SH-SY5Y (cell line): ENCODE measurements at regions not wholly inside any gene's neighbourhood (a gene's known extent, or its start where the extent isn't known, plus 50 kb on each side); places are given as distances from the start of the nearest gene placed in this dataset.

Experiments used
- GATA2 ChIP-seq: IDR thresholded peaks from 2 replicates; pipeline ENCODE4 v1.6.1; 2011; ENCODE audit warnings: mild to moderate bottlenecking, low read depth, low read length
- GATA3 ChIP-seq: IDR thresholded peaks from 2 replicates; pipeline ENCODE4 v1.6.1; 2011; ENCODE audit warnings: low read depth, mild to moderate bottlenecking, low read length, moderate library complexity

GRCh38 chr2:41871080-41871479 is 176.7 kb upstream of the PKDCC start:
- no peak for TF ChIP-seq GATA3
- no peak for TF ChIP-seq GATA2
